A673 (cell line): ENCODE measurements at regions not wholly inside any gene's neighbourhood (a gene's known extent, or its start where the extent isn't known, plus 50 kb on each side); places are given as distances from the start of the nearest gene placed in this dataset.

ENCODE experiments used
- BruUV-seq: library from RNA; stranded (reverse); fragments of 400-500 nt; replicated peaks from 2 replicates; lab custom pipeline; 2021; lab: Mats Ljungman, UMichigan
- CTCF ChIA-PET: fragments of 300-600 bp; sonication (Branson Sonifier 250); formaldehyde crosslinking; loops from one replicate; lab custom pipeline; 2022; ENCODE audit warnings: antibody characterized with exemption; lab: Charles Lee
- POLR2A ChIA-PET: fragments of 300-600 bp; sonication (Branson Sonifier 250); formaldehyde crosslinking; loops from one replicate; lab custom pipeline; 2022; ENCODE audit warnings: antibody characterized with exemption; ENCODE audit not compliant: low non-redundant PET; lab: Charles Lee
- DNase-seq: peaks from one replicate; pipeline ENCODE4 v3.0.0-alpha.2; 2015; ENCODE audit warnings: low spot score
- H3K27ac ChIP-seq: fragments of 200-600 bp; sonication (generic); 2 replicates; pipeline ENCODE4 v1.5.1; 2016; ENCODE audit warnings: mixed run types, low read depth, mild to moderate bottlenecking, mixed read lengths, antibody characterized with exemption, low read length; ENCODE audit not compliant: poor library complexity, severe bottlenecking
- H3K27me3 ChIP-seq: fragments of 200-600 bp; sonication (generic); replicated peaks from 2 replicates; pipeline ENCODE4 v1.6.1; 2017; ENCODE audit warnings: mixed run types, low read depth, mild to moderate bottlenecking, mixed read lengths, antibody characterized with exemption, low read length; ENCODE audit not compliant: insufficient read depth, poor library complexity
- H3K36me3 ChIP-seq: fragments of 200-600 bp; sonication (generic); 2 replicates; pipeline ENCODE4 v1.6.1; 2016; ENCODE audit warnings: mixed run types, mild to moderate bottlenecking, mixed read lengths, antibody characterized with exemption, low read length; ENCODE audit not compliant: insufficient read depth, poor library complexity, severe bottlenecking
- H3K4me1 ChIP-seq: fragments of 200-600 bp; sonication (generic); 2 replicates; pipeline ENCODE4 v1.6.1; 2017; ENCODE audit warnings: mixed run types, mild to moderate bottlenecking, mixed read lengths, antibody characterized with exemption, low read length; ENCODE audit not compliant: insufficient read depth, poor library complexity, severe bottlenecking
- H3K4me3 ChIP-seq: fragments of 200-600 bp; sonication (generic); 2 replicates; pipeline ENCODE4 v1.5.1; 2016; ENCODE audit warnings: low read depth, mixed run types, mild to moderate bottlenecking, mixed read lengths, low read length; ENCODE audit not compliant: poor library complexity, severe bottlenecking
- H3K9me3 ChIP-seq: fragments of 200-600 bp; sonication (generic); 2 replicates; pipeline ENCODE4 v1.6.1; 2016; ENCODE audit warnings: mixed run types, low read depth, mild to moderate bottlenecking, mixed read lengths, antibody characterized with exemption, low read length; ENCODE audit not compliant: poor library complexity, severe bottlenecking
- EZH2 ChIP-seq: fragments of 200-600 bp; sonication (generic); IDR thresholded peaks from 2 replicates; pipeline ENCODE4 v1.6.1; 2017; ENCODE audit warnings: borderline replicate concordance, low read depth, mild to moderate bottlenecking, mixed read lengths, antibody characterized with exemption, low read length; ENCODE audit not compliant: poor library complexity, severe bottlenecking
- intact Hi-C: fragments of 100-400 bp; cut with micrococcal nuclease; formaldehyde crosslinking; loops from one replicate; pipeline ENCODE4 v1.10.0; 2022; ENCODE audit not compliant: unreplicated experiment
- TF ChIP-seq, protein P1 (sequence below): fragments of 300-800, 200-600 bp; sonication (generic); conservative IDR thresholded peaks from 2 replicates; pipeline ENCODE4 v1.5.1; 2017; ENCODE audit warnings: low read depth, mild to moderate bottlenecking, antibody characterized with exemption, low read length, moderate library complexity, mixed read lengths

DNA sequence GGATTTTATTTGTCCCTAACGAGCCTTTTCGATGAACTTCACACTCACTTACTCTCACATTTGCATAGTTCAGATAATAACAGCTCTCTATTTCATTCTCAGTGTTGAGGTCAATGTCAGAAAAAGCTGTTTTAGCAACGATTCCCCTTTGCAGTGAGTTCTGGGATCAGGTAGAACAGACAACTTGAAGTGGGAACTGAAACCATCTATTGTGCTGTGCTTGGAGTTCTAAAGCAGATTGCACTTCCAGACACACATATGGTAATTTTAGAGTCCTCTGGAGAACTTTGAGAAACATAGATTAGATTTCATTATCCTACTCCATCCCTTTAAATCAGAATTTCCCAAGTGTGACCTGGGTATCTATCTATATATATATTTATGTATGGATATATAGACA lies 124.6 kb upstream of the BLID start:
- BruUV-seq = no TSS peak

DNA sequence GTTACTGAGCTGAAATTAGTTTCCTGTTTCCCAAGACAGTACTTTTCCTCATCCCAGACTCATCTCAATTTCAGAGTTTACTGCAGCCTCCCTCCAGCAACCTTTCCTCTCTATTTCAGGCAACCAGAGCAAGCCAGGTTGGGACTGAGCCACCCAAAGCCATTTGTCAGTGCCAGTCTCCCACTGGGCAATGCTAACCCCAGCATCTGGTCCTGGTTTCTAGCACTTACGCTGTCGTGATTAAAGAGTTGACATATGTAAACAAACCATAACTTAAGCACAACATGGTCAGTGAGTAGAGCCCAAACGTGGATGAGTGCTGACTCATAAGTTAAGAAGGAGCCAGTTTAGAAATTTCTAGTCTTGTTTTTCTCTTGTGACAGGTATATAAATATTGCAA lies 119.6 kb upstream of the BLID start:
- TF ChIP-seq, protein P1, sequence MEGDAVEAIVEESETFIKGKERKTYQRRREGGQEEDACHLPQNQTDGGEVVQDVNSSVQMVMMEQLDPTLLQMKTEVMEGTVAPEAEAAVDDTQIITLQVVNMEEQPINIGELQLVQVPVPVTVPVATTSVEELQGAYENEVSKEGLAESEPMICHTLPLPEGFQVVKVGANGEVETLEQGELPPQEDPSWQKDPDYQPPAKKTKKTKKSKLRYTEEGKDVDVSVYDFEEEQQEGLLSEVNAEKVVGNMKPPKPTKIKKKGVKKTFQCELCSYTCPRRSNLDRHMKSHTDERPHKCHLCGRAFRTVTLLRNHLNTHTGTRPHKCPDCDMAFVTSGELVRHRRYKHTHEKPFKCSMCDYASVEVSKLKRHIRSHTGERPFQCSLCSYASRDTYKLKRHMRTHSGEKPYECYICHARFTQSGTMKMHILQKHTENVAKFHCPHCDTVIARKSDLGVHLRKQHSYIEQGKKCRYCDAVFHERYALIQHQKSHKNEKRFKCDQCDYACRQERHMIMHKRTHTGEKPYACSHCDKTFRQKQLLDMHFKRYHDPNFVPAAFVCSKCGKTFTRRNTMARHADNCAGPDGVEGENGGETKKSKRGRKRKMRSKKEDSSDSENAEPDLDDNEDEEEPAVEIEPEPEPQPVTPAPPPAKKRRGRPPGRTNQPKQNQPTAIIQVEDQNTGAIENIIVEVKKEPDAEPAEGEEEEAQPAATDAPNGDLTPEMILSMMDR = no peak
- TF ChIP-seq EZH2 = no peak
- BruUV-seq = no TSS peak
- H3K27me3 ChIP-seq = no peaks in the 10 kb centered on the region
- H3K9me3 ChIP-seq = no peaks in the 10 kb centered on the region
- no peak overlapping the region for H3K4me3 ChIP-seq
- H3K36me3 ChIP-seq = no peaks in the 10 kb centered on the region
- ChIA-PET POLR2A (no interaction called here), CTCF (no interaction called here)
- peaks cover 13% of the 10 kb centered on the region for H3K4me1 ChIP-seq
- intact Hi-C loops = no loop called here
- no peak overlapping the region for H3K27ac ChIP-seq
- no peak for DNase-seq

More for the DNA sequence above, 124.6 kb upstream of the BLID start:
- no peak for DNase-seq
- Histone ChIP-seq H3K27ac (no peak overlapping the region), H3K4me1 (no peaks in the 10 kb centered on the region), H3K4me3 (no peak overlapping the region), H3K27me3 (no peaks in the 10 kb centered on the region), H3K9me3 (no peaks in the 10 kb centered on the region), H3K36me3 (no peaks in the 10 kb centered on the region)
- intact Hi-C loops = no loop called here
- POLR2A ChIA-PET = no interaction called here
- TF ChIP-seq, protein P1 = no peak
- no peak for TF ChIP-seq EZH2
- CTCF ChIA-PET = no interaction called here

DNA sequence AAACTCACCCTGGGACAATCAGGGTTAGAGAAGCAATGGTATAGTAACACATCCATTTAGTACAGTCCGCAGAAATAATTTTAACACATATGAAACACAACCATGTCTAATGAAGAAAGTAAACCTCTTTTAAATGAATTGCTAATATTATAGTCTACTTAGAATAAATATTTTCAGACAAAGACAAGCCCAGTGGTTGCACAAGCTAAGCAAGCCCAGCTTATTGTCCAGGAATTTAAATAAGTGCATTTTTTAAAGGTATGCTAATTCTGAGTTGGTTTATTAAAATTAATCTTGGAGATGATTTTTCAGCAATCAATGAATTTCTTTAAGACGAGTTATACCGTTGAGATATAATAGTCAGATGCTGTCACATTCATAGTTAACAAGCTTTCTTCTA lies 118.8 kb upstream of the BLID start:
- POLR2A ChIA-PET = interaction anchor here (0.5 kb wide), 1 partner anchor 13 kb away, joined by 3 read pairs; no protein-coding TSS in a partner anchor
- Histone ChIP-seq H3K4me3 (no peak overlapping the region), H3K4me1 (peaks cover 18% of the 10 kb centered on the region), H3K27me3 (no peaks in the 10 kb centered on the region), H3K27ac (no peak overlapping the region), H3K9me3 (no peaks in the 10 kb centered on the region), H3K36me3 (no peaks in the 10 kb centered on the region)
- TF ChIP-seq, protein P1 = no peak
- no peak for TF ChIP-seq EZH2
- CTCF ChIA-PET = no interaction called here
- BruUV-seq = no TSS peak
- no peak for DNase-seq
- intact Hi-C loops = no loop called here
